ENCODE measurements at regions not wholly inside any gene's neighbourhood (a gene's known extent, or its start where the extent isn't known, plus 50 kb on each side); places are given as distances from the start of the nearest gene placed in this dataset.
A peak's percentile ranks its signal among the peaks of the same experiment; 100 is the strongest.

DNA sequence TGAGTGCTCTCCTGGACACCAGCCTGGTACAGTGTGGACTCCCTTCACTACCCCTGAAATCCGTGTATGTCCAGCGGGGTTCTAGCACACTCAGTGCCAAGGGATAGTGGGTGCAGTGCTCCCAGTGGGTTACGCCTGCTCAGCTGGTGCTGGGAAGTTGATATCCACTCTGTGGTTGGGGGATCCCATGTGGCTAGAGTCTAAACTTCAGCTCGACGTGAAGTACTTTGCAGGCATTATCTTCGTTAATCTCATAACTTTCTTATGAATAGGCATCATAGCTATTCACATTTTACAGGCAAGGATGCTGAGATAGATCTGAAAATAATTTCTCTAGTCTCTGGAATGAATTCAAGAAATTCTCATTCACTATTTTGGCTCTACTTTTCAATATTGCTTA is 433.2 kb upstream of the HTR2A start:
- TF ChIP-seq CTCF (IDR thresholded peaks at IDR 0.05), result no peak
- H3K4me3 Mint-ChIP-seq, result no peak overlapping the region
- no peak for DNase-seq
- H3K9me3 Mint-ChIP-seq, result peaks cover 7% of the 10 kb centered on the region; the same call in 1 of the 2 replicates
- H3K36me3 Mint-ChIP-seq (ENCODE audit: low read depth), result peaks cover 5% of the 10 kb centered on the region; the same call in 1 of the 2 replicates
- peaks cover 35% of the 10 kb centered on the region; the same call in 1 of the 2 replicates for H3K4me1 Mint-ChIP-seq (ENCODE audit: low read depth)
- no peaks in the 10 kb centered on the region; the same call in 1 of the 2 replicates for H3K27me3 Mint-ChIP-seq (ENCODE audit: insufficient read depth)
- H3K27ac Mint-ChIP-seq, result no peak overlapping the region

DNA sequence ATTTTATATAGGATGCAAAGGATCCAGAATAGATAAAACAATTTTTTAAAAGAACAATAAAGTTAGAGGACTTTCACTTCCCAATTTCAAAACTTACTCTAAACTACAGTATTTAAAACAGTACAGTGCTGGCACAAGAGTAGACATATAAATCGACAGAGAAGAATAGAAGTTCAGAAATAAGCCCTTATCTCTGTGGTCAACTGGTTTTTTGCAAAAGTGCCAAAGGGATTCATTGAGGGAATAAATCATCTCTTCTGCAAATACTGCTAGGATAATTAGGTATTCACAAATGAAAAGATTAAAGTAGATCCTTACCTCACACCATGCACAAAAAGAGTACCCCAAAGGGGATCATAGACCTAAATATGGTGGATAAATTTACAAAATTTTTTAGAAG is 431.0 kb upstream of the HTR2A start:
- Mint-ChIP-seq H3K36me3 (ENCODE audit: low read depth) (peaks cover 5% of the 10 kb centered on the region; the same call in 1 of the 2 replicates), H3K27ac (no peak overlapping the region), H3K9me3 (peaks cover 7% of the 10 kb centered on the region; the same call in 1 of the 2 replicates), H3K4me3 (no peak overlapping the region), H3K27me3 (ENCODE audit: insufficient read depth) (peaks cover 3% of the 10 kb centered on the region; the same call in 1 of the 2 replicates), H3K4me1 (ENCODE audit: low read depth) (peaks cover 15% of the 10 kb centered on the region; the same call in 1 of the 2 replicates)
- TF ChIP-seq CTCF (IDR thresholded peaks at IDR 0.05), result no peak
- no peak for DNase-seq

DNA sequence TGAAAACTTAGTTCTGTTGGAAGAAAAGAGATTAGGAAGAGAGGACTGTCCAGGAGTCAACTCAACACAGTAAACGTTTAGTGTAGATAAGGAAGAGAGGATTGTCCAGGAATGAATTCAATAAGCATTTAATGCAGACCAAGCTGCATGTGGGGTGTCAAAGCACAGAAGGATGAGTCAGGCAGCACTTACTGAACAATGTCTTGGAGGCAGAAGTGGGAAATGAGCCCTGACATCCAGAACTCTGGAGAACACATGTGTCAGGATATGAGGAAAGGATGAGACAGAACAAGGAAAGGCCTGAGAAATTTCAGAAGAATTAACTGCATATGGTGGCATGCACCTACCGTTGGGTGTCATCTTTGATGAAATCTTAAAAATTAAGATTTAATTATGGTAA is 429.2 kb upstream of the HTR2A start:
- TF ChIP-seq CTCF (IDR thresholded peaks at IDR 0.05), result no peak
- no peaks in the 10 kb centered on the region for H3K36me3 Mint-ChIP-seq (ENCODE audit: low read depth)
- peak; percentile 28 for DNase-seq
- no peaks in the 10 kb centered on the region; the same call in 1 of the 2 replicates for H3K9me3 Mint-ChIP-seq
- H3K4me3 Mint-ChIP-seq, result no peak overlapping the region
- H3K27ac Mint-ChIP-seq, result no peak overlapping the region; the same call in 1 of the 2 replicates
- H3K27me3 Mint-ChIP-seq (ENCODE audit: insufficient read depth), result peaks cover 3% of the 10 kb centered on the region; the same call in 1 of the 2 replicates
- H3K4me1 Mint-ChIP-seq (ENCODE audit: low read depth), result peaks cover 7% of the 10 kb centered on the region; the same call in 1 of the 2 replicates

DNA sequence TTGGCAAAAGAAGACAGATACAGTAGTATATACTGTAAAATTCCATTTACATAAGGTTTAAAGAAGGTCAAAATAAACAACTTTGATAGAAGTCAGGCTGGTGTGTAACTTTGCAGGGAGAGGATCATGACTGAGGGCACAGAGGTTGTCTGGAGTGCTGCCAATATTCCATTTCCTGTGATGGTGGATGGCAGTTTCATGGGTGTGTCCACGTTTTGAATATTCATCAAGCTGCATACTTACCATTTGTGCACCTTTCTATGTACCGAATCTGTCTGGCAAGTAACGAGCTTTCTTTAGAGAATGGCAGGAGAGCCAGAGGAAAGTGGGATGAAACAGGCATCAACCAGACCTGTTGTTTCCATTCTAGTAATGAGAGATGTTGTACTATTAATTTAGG is 420.5 kb upstream of the HTR2A start:
- Mint-ChIP-seq H3K9me3 (no peaks in the 10 kb centered on the region; the same call in 1 of the 2 replicates), H3K36me3 (ENCODE audit: low read depth) (no peaks in the 10 kb centered on the region), H3K27ac (no peak overlapping the region), H3K27me3 (ENCODE audit: insufficient read depth) (0 out of 2 replicates have a peak, but pooled peaks cover 4% of the 10 kb centered on the region), H3K4me3 (no peak overlapping the region), H3K4me1 (ENCODE audit: low read depth) (no peaks in the 10 kb centered on the region)
- TF ChIP-seq CTCF (IDR thresholded peaks at IDR 0.05), result no peak
- no peak for DNase-seq

DNA sequence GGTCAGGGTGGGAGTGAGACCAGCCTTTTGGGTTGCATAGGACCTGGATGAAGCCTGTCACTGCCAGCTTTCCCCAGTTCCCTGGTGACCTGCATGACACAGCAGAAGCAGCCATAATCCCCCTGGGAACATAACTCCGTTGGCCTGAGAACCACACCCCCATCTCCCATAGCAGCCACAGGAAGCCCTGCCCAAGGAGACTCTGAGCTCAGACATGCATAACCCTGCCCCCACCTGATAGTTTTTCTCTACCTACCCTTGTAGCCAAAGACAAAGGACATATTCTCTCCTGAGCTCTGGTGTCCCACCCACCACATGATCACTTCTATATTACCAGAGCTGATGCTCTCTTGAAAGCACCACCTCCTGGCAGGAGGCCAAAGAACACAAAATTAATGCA is 413.5 kb upstream of the HTR2A start:
- no peak for TF ChIP-seq CTCF (IDR thresholded peaks at IDR 0.05)
- H3K27me3 Mint-ChIP-seq (ENCODE audit: insufficient read depth), result peaks cover 3% of the 10 kb centered on the region; the same call in 1 of the 2 replicates
- peaks cover 8% of the 10 kb centered on the region; the same call in 1 of the 2 replicates for H3K9me3 Mint-ChIP-seq
- H3K27ac Mint-ChIP-seq, result no peak overlapping the region
- no peaks in the 10 kb centered on the region for H3K36me3 Mint-ChIP-seq (ENCODE audit: low read depth)
- no peak for DNase-seq
- no peaks in the 10 kb centered on the region for H3K4me1 Mint-ChIP-seq (ENCODE audit: low read depth)
- no peak overlapping the region for H3K4me3 Mint-ChIP-seq
